Stimulated activated CD4-positive, alpha-beta T cell treated with anti-CD3 and anti-CD28 coated beads, Interleukin-1b, Interleukin-23, amount 100 ng/mL, for 1 hour (primary cell): ENCODE measurements at regions not wholly inside any gene's neighbourhood (a gene's known extent, or its start where the extent isn't known, plus 50 kb on each side); places are given as distances from the start of the nearest gene placed in this dataset.
"Not testable (repeated sequence)": the region's sequence is repeated elsewhere in the genome, so short reads cannot be mapped to it uniquely, and the experiment has no call there.

Experiments used
- DNase-seq, 2 donors: peaks; one replicate each; pipeline ENCODE4 v3.0.0-alpha.2; 2020; ENCODE audit warnings: low read depth in 2 of 2

GRCh38 chr1:90824551-90824950, 107.4 kb upstream of the BARHL2 start:
- no peak for DNase-seq

DNA sequence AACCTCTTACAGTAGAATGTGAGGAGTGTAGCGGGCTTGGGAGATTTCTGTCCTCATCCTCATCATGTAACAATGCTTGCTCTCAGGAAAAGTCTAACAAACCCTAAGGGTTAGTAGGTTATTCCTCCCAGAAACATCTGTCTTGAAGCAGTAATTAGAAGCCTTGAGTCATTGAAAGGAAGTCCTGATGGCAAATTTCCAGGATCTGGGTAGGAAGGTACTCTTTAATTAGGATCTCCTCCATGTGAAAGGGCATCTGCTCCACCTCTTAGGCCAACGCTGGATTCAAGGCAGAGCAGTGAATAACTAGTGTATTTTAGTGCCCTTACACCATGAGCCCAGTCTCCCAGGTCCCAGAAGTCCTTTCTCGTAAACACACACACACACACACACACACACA, 106.6 kb upstream of the BARHL2 start:
- DNase-seq: no peak

DNA sequence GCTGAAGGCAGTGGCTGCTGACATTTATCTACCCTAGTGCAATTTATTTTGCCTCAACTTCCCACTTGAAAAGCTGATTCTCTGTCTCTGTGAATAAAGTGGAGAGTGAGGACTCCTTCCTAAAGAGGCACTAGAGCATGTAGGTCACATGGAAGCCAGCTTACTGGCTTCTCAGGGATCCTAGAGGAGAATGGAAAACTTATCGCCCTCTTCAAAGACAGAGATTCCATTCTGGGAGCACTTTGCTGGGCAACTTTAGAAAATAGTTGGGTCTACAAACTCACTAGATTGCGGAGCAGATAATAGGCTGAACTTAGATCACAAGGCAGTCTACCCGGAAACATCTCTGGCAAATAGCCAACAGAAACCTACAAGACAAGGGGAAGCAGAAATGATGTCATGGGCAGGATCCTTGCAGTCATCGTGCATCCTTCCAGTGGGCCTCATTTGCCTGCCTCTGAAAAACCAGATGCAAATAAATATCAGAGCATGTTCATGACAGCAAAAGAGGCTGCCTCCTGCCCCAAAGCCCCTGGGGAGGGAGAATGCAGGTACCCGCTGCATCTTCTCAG, 104.8 kb upstream of the BARHL2 start:
- no peak for DNase-seq

DNA sequence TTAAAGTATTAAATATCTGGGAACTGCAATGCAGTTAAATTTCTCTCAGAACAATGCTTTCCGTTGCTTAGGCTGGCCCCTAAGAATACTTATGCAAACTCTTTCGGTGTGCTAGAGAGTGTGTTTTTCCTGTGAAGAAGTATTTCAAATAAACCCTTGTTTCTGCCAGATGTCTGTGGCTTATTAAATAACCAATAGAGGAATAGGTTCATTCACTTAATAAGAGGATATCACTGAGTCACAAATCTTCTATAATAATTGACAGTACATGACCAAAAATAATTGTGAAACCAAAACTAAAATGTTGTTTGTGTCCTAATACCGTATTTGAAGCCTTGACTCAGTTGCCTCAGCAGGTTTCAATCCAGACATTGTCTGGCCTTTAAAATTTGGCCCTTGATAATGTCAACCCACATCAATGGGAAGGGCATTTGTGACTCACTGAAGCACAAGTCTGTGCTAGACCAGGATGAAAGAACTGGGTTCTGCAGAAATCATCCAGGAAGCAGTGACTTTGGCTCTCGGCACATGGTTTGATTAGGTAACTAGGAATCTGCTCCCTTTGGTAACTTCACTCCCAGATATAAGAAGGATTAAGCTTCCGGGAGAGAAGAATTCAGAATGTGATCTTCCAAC, 104.2 kb upstream of the BARHL2 start:
- no peak for DNase-seq

- DNase-seq: no peak
Observed at GRCh38 chr1:90820745-90821144, 103.6 kb upstream of the BARHL2 start.

GRCh38 chr1:90817399-90817798, 100.3 kb upstream of the BARHL2 start:
- DNase-seq: no peak

- not testable (repeated sequence) for DNase-seq
Observed at GRCh38 chr1:90812237-90812636, 95.1 kb upstream of the BARHL2 start.

DNA sequence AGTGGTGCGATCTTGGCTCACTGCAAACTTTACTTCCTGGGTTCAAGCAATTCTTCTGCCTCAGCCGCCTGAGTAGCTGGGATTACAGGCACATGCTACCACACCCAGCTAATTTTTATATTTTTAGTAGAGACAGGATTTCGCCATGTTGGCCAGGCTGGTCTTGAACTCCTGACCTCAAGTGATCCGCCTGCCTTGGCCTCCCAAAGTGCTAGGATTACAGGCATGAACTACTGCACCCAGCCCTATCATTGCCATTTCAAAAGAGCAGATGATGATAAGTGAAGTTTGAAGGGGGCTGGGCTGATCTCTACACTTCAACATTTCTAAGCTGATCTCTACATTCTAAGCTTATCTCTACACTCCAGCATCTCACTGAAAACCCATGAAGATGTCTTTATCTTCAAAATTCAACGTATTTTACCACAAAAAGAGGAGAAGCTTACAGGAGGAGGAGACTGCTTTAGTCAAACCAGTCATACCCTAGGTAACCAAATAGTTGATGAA, 94.4 kb upstream of the BARHL2 start:
- not testable (repeated sequence) for DNase-seq

DNA sequence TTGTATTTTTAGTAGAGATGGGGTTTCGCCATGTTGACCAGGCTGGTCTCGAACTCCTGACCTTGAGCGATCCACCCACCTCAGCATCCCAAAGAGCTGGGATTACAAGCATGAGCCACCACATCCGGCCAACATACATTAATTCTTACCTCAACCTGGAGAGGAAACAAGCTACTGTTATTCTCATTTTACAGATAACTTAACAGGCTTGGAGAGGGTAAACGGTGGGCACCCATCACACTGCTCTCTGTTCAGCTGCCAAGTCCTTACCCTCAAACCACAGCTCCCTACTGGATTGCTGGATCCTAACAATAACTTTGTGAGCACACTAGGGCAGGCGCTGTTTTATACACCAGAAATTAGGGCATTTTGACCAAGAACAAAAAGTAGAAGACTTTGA, 93.6 kb upstream of the BARHL2 start:
- no peak for DNase-seq

- no peak for DNase-seq
Observed at GRCh38 chr1:90809996-90810395, 92.9 kb upstream of the BARHL2 start.

DNA sequence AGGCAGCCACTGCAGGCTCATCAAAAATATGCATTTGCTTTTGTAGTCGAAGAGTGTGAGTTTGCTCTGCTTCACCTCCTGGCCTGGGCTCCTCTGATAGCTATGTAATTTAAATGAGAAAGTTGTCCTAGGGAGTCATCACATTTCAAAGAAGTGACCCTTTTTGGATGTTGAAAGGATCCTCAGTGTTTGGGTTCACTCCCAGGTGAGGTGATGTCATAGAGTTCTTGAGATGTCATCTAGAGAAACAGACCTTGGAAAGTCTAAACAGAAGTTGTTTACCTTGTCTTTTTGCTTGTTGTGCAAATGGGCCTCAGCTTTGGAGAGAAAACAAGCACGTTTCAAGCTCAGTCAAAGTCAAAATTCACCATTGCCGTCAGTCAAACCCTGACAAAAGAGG, 92.0 kb upstream of the BARHL2 start:
- no peak for DNase-seq

DNA sequence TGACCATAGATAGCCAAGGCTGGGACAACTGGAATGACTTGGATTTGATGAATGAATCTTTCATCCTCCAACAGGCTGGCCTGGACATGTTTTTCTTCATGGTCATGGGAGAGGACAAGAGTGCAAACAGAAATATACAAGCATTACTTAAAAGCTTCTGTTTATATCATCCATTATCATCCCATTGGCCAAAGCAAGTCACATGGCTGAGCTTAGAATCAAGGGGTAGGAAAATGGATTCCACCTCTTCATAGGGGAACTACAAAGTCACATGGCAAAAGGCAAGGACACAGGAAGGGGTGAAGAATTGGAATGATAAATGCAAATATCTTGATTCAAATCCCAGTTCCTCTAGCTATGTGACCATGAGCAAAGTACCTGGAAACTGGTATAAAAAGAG, 90.2 kb upstream of the BARHL2 start:
- no peak for DNase-seq

GRCh38 chr1:90802622-90803021, 85.5 kb upstream of the BARHL2 start:
- no peak for DNase-seq

DNA sequence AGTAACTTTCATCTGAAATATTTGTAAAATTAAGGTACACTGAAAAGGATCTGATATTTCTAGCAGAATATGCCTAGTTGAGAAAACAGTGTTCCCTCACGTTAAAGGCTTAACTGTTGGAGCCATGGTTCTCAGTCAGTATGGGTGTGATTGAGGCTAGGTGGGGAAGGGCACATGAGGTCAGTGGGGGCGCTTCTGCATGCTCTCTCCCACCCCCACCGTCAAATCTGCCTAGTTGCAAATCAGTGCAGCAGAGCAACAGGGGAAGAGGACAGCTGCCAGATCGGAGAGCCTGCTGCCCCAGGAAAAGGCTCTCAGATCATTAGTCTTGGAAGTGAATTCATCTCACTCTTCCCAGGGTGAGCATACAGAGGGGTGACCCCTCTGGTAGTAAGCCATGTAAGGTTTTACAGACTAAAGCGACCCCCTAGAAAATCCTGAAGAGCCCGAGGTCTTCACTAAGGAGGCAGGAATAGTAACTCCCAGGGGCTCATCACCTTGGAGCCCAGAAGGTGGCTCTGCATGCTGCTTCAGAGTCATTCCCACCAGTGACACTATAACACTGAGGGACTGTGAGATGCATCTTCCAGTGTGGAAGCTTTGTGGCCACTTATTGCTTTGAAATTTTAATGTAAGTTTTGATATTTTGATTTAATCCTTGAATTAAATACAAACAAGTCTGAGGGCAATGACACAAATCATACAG, 83.1 kb upstream of the BARHL2 start:
- DNase-seq: no peak

DNA sequence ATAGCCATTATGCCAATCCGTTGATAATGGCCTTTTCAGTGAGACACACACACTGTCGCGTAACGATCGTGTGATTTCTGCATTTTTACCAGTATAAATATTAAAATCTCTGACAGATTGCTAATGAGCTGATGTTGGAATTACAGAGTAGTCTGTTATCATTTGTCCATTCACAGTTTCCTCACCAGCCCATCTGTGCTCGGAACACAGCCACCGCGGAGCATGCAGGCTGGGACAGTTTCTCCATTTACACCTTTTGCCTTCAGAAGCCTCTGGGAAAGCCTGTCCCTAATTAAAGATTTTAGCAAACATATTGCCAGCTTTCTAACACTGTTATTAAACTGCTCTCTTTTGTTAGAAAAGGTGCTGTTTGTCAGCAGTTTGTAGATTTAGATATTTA, 82.2 kb upstream of the BARHL2 start:
- no peak for DNase-seq

GRCh38 chr1:90798883-90799282, 81.8 kb upstream of the BARHL2 start:
- no peak for DNase-seq

DNA sequence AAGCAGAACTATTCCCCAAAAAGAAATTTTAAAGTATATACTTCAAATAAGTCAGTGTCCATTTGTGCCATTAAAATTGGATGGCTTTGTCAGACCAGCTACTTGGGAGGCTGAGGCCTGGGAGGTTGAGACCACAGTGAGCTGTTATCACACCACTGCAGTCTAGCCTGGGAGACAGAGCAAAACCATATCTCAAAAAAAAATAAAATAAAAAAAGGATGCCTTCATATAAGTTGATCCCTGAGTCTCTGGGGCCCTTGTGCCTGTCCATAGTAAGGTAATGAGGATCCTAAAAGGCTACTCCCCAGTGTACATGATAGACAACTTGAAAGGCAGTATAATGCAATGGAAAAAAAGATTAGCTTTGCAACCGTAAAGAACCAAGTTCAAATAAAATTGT, 81.2 kb upstream of the BARHL2 start:
- DNase-seq: no peak

DNA sequence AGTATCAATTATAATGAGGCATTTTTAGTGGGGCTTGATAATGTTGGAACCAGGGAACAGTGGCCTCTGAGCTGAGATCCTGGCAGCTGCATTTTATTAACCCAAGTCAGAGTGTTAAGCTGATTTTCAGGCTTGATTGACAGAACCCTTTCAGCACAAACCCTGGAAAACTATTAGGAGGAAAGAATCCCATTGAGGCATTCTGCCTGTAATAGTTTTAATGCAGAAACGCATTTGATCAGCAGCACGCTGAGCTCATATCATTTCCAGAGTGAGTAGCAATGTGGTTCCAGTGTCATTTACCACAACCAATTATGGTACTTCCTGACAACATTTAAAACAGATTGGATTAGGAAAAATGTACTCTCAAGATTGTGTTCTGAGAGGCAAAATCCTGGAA, 78.3 kb upstream of the BARHL2 start:
- DNase-seq: no peak

DNA sequence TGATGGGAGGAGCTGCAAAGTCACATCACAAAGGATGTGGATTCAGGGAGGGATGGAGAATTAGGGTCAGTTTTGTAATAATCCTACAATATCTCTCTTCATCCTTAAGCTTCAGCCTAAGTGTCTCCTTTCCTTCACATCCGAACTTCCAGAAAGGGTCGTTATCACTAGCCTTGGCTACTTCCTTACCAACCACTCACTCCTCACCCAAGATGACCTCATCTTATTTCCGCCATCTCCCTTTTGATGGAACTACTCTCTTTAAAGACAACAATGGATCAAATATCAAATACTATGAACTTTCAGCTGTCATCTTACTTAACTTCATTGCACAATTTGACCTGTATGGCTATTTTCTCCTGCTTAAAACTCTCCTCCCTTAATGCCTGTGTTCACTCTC, 69.6 kb upstream of the BARHL2 start:
- no peak for DNase-seq

GRCh38 chr1:90784186-90784847, 67.2 kb upstream of the BARHL2 start:
- DNase-seq: no peak

- no peak for DNase-seq
Observed at GRCh38 chr1:90783181-90783580, 66.1 kb upstream of the BARHL2 start.

DNA sequence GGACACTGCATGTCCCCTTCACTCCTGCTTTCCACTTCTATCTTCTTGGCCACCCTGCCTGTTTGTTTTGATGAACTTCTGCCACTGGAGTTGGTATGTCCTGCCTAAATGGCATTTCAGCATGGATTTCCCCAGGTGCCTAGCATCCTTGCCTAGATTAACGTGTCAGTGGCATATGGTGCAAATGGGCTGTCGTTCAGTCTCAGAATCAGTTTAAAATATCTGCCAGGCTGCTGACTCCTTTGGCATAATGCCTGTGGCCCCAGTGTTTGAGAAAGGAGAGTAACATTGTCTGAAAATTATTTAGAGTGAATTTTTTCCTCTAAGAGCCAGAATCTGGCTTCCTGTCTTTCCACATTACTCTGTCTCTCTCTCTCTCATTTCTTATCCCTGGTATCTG, 64.9 kb upstream of the BARHL2 start:
- no peak for DNase-seq

- no peak for DNase-seq
Observed at GRCh38 chr1:90781534-90781933, 64.4 kb upstream of the BARHL2 start.
